Adrenal gland (tissue), 9 donors: ENCODE measurements at regions not wholly inside any gene's neighbourhood (a gene's known extent, or its start where the extent isn't known, plus 50 kb on each side); places are given as distances from the start of the nearest gene placed in this dataset.

Source experiments
- DNase-seq, 7 donors: peaks; one replicate each; pipeline ENCODE4 v3.0.0-alpha.2; 2019 to 2020
- H3K27ac ChIP-seq, 5 donors: fragments of 200-600 bp; sonication (generic) in 4 of 5; 1 replicate in 3 of 5; 2 replicates in 2 of 5; pipeline versions ENCODE4 v1.5.1 to v1.8.0; 2016 to 2020; ENCODE audit warnings: mild to moderate bottlenecking in 1 of 5
- H3K27me3 ChIP-seq: fragments of 200-600 bp; 2 replicates; pipeline ENCODE4 v1.8.0; 2021
- H3K36me3 ChIP-seq, 2 donors: fragments of 200-600 bp; replicated peaks in 1 of 2; 1 replicate in 1 of 2; 2 replicates in 1 of 2; pipeline versions ENCODE4 v1.5.1 to v1.8.0; 2018 to 2022
- H3K4me1 ChIP-seq, 2 donors: fragments of 200-600 bp; replicated peaks in 1 of 2; 1 replicate in 1 of 2; 2 replicates in 1 of 2; pipeline versions ENCODE4 v1.5.1 to v1.8.0; 2018 to 2021
- H3K4me3 ChIP-seq, 4 donors: fragments of 200-600 bp; sonication (generic) in 3 of 4; one replicate each; pipeline ENCODE4 v1.5.1; 2016 to 2018
- H3K9me3 ChIP-seq, 3 donors: fragments of 200-600 bp; sonication (generic) in 1 of 3; replicated peaks in 1 of 3; 1 replicate in 2 of 3; 2 replicates in 1 of 3; pipeline versions ENCODE4 v1.5.1 to v1.8.0; 2016 to 2021
- CTCF ChIP-seq, 6 experiments: fragments of 450-650 bp in 4 of 6; fragments of 200-600 bp in 2 of 6; sonication (generic) in 1 of 6; IDR thresholded peaks; 1 replicate in 5 of 6; 2 replicates in 1 of 6; pipeline versions ENCODE4 v1.5.1 to v1.8.0; 2016 to 2021; ENCODE audit warnings: antibody characterized with exemption in 6 of 6, mild to moderate bottlenecking in 2 of 6, moderate library complexity in 1 of 6
- POLR2A ChIP-seq, 2 donors: fragments of 450-650 bp; IDR thresholded peaks; one replicate each; pipeline ENCODE4 v1.6.1; 2017; ENCODE audit warnings: antibody characterized with exemption in 2 of 2, mild to moderate bottlenecking in 2 of 2, moderate library complexity in 1 of 2
- WGBS, 4 donors: extraction: QIAGEN DNeasy Blood & Tissue Kit in 2 of 4; methylation state at CpG; one replicate each; pipeline versions ENCODE4 v1.1.5 to v1.1.7; 2013 to 2017; 5-methylcytosine and 5-hydroxymethylcytosine counted together
- intact Hi-C, 2 donors: fragments of 100-400 bp; cut with DNase I; formaldehyde crosslinking; loops; one replicate each; pipeline versions ENCODE4 v1.14.1 to v1.15.0; 2022 to 2023
- donor health status: healthy with polysubstance abuse.
- donor health status: Bipolar disorder and iron deficiency.
- donor health status: DM: yes; HTN: yes; CAD: no.
- donor health status: DM: no; HTN: no; CAD: no.
- donor health status: DM: no; HTN: no; CAD: no.

- WGBS, 4 donors: 0% methylated on average over 1 of the region's 1 CpG
- no peaks in the 10 kb centered on the region for H3K9me3 ChIP-seq
- no peaks in the 10 kb centered on the region for H3K36me3 ChIP-seq
- no peak overlapping the region for H3K4me3 ChIP-seq
- H3K27me3 ChIP-seq: no peaks in the 10 kb centered on the region
- H3K4me1 ChIP-seq: peaks cover 4 to 17% of the 10 kb centered on the region in 2 donors
- TF ChIP-seq POLR2A (IDR thresholded peaks at IDR 0.05) (no peak), CTCF (IDR thresholded peaks at IDR 0.05) (no peak)
- intact Hi-C loops: no loop called here
- no peak for DNase-seq
- no peak overlapping the region for H3K27ac ChIP-seq
Measured at GRCh38 chr12:58528271-58528670, 392.0 kb downstream of the LRIG3 start.

- no peaks in the 10 kb centered on the region for H3K36me3 ChIP-seq
- intact Hi-C loops: no loop called here
- H3K27ac ChIP-seq: peak overlapping the region in 1 of 5 donors; percentile 26
- peak in 5 of 7 donors; percentile 38 to 54 (median 47) for DNase-seq
- H3K4me1 ChIP-seq: peaks cover 4 to 17% of the 10 kb centered on the region in 2 donors
- no peak overlapping the region for H3K4me3 ChIP-seq
- TF ChIP-seq POLR2A (IDR thresholded peaks at IDR 0.05) (no peak), CTCF (IDR thresholded peaks at IDR 0.05) (no peak)
- H3K9me3 ChIP-seq: no peaks in the 10 kb centered on the region
- 36 to 48% (median 39%) methylated on average over 1 of the region's 1 CpG for WGBS, 4 donors
- no peaks in the 10 kb centered on the region for H3K27me3 ChIP-seq
Measured at GRCh38 chr12:58529114-58529665, 391.1 kb downstream of the LRIG3 start.

- intact Hi-C loops: loop anchor here in 1 of 2 donors (10.0 kb wide), 1 partner anchor 185 kb away; no protein-coding TSS in a partner anchor
- DNase-seq: peak in 2 of 7 donors; percentile 2 to 15
- no peak overlapping the region for H3K27ac ChIP-seq
- no peak for TF ChIP-seq POLR2A (IDR thresholded peaks at IDR 0.05)
- H3K27me3 ChIP-seq: no peaks in the 10 kb centered on the region
- WGBS, 4 donors: 57 to 74% (median 59%) methylated on average over 6 of the region's 6 CpGs
- no peak overlapping the region for H3K4me3 ChIP-seq
- H3K9me3 ChIP-seq: no peaks in the 10 kb centered on the region
- peaks cover 4 to 17% of the 10 kb centered on the region in 2 donors for H3K4me1 ChIP-seq
- no peaks in the 10 kb centered on the region for H3K36me3 ChIP-seq
Measured at GRCh38 chr12:58529897-58530741, 390.2 kb downstream of the LRIG3 start.

- H3K27me3 ChIP-seq: no peaks in the 10 kb centered on the region
- H3K4me3 ChIP-seq: no peak overlapping the region
- H3K9me3 ChIP-seq: no peaks in the 10 kb centered on the region
- no peaks in the 10 kb centered on the region for H3K36me3 ChIP-seq
- peaks cover 4 to 17% of the 10 kb centered on the region in 2 donors for H3K4me1 ChIP-seq
- 95 to 98% (median 97%) methylated on average over 2 of the region's 2 CpGs for WGBS, 4 donors
- intact Hi-C loops: loop anchor here in 1 of 2 donors (10.0 kb wide), 1 partner anchor 186 kb away; no protein-coding TSS in a partner anchor
- TF ChIP-seq CTCF (IDR thresholded peaks at IDR 0.05) (no peak), POLR2A (IDR thresholded peaks at IDR 0.05) (no peak)
- no peak overlapping the region for H3K27ac ChIP-seq
- no peak for DNase-seq
Measured at GRCh38 chr12:58530742-58531062, 389.6 kb downstream of the LRIG3 start.
